COLO668 (cell line): ENCODE measurements at regions not wholly inside any gene's neighbourhood (a gene's known extent, or its start where the extent isn't known, plus 50 kb on each side); places are given as distances from the start of the nearest gene placed in this dataset.

ENCODE experiments used
- DNase-seq: peaks from one replicate; lab custom pipeline; 2025; ENCODE audit not compliant: unreplicated experiment; lab: John Stamatoyannopoulos, UW

- no peak for DNase-seq
Measured at GRCh38 chr3:76402926-76403325, 617.6 kb upstream of the ZNF717 start.

GRCh38 chr3:76403556-76403955, 618.2 kb upstream of the ZNF717 start:
- no peak for DNase-seq

- DNase-seq, result no peak
Measured at GRCh38 chr3:76405196-76405595, 619.8 kb upstream of the ZNF717 start.

- DNase-seq, result no peak
Measured at GRCh38 chr3:76410762-76411281, 625.5 kb upstream of the ZNF717 start.

- DNase-seq, result no peak
Measured at GRCh38 chr3:76415384-76415783, 624.5 kb upstream of the ROBO2 start.

- no peak for DNase-seq
Measured at GRCh38 chr3:76429581-76430177, 610.2 kb upstream of the ROBO2 start.

- no peak for DNase-seq
Measured at GRCh38 chr3:76432396-76432795, 607.5 kb upstream of the ROBO2 start.

- DNase-seq, result no peak
Measured at GRCh38 chr3:76436894-76437293, 603.0 kb upstream of the ROBO2 start.

- no peak for DNase-seq
Measured at GRCh38 chr3:76438971-76439370, 600.9 kb upstream of the ROBO2 start.

- DNase-seq, result no peak
Measured at GRCh38 chr3:76442374-76442915, 597.5 kb upstream of the ROBO2 start.

GRCh38 chr3:76456322-76456721, 583.6 kb upstream of the ROBO2 start:
- no peak for DNase-seq

GRCh38 chr3:76463501-76463900, 576.4 kb upstream of the ROBO2 start:
- no peak for DNase-seq

- no peak for DNase-seq
Measured at GRCh38 chr3:76470285-76470684, 569.6 kb upstream of the ROBO2 start.

- no peak for DNase-seq
Measured at GRCh38 chr3:76474632-76475031, 565.3 kb upstream of the ROBO2 start.

GRCh38 chr3:76479161-76479650, 560.7 kb upstream of the ROBO2 start:
- DNase-seq, result no peak

- DNase-seq, result no peak
Measured at GRCh38 chr3:76482510-76482909, 557.4 kb upstream of the ROBO2 start.

- DNase-seq, result no peak
Measured at GRCh38 chr3:76487446-76487845, 552.5 kb upstream of the ROBO2 start.

- no peak for DNase-seq
Measured at GRCh38 chr3:76490064-76490463, 549.8 kb upstream of the ROBO2 start.

- DNase-seq, result no peak
Measured at GRCh38 chr3:76495216-76495615, 544.7 kb upstream of the ROBO2 start.

GRCh38 chr3:76497636-76498035, 542.3 kb upstream of the ROBO2 start:
- DNase-seq, result no peak

- no peak for DNase-seq
Measured at GRCh38 chr3:76500746-76501275, 539.1 kb upstream of the ROBO2 start.

GRCh38 chr3:76501315-76501714, 538.6 kb upstream of the ROBO2 start:
- no peak for DNase-seq

GRCh38 chr3:76502076-76502475, 537.8 kb upstream of the ROBO2 start:
- DNase-seq, result no peak
